Activated naive CD4-positive, alpha-beta T cell treated with anti-CD3 and anti-CD28 coated beads, Interleukin-2, amount 50 U/mL, for 24 hours (primary cell): ENCODE measurements at regions not wholly inside any gene's neighbourhood (a gene's known extent, or its start where the extent isn't known, plus 50 kb on each side); places are given as distances from the start of the nearest gene placed in this dataset.

ENCODE experiments used
- H3K27ac Mint-ChIP-seq: one replicate; pipeline ENCODE4 v1.8.0; 2021; ENCODE audit warnings: mild to moderate bottlenecking, mixed read lengths
- H3K27me3 Mint-ChIP-seq: one replicate; pipeline ENCODE4 v1.8.0; 2021; ENCODE audit warnings: mixed read lengths
- H3K36me3 Mint-ChIP-seq: one replicate; pipeline ENCODE4 v1.8.0; 2021; ENCODE audit warnings: mixed read lengths
- H3K4me1 Mint-ChIP-seq: one replicate; pipeline ENCODE4 v1.8.0; 2021; ENCODE audit warnings: mixed read lengths
- H3K4me3 Mint-ChIP-seq: one replicate; pipeline ENCODE4 v1.8.0; 2021; ENCODE audit warnings: mild to moderate bottlenecking, mixed read lengths
- H3K9me3 Mint-ChIP-seq: one replicate; pipeline ENCODE4 v1.8.0; 2021; ENCODE audit warnings: mixed read lengths

DNA sequence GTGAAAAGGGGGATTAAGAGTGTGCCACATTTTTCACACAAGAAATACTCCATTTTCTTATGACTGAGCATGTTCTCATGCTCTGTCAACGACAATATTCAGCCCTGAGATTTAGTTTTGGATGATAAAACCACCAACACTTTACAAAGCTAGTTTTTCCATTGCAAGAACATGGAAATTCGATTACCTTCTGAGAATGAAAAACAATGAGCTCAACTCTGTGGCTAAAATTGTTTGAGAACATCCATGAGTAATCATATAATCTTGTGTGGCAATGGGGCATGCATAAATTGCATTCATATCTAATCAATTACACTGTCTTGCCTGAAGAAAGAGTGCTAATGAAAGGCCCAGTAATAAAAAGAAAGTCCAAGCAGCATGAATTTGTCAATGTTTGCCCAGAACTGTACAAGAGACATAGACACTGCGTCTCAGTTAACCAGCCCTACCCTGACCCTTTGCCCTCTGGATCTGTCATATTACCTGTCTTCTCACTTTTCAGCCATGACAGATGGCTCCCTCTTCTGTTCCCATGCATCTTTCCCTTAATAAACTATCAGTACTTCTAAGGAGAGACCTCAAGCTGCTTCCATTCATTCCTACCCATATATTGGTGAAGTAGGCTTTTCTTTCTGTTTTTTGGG is 253.4 kb downstream of the FAM76B start:
- Mint-ChIP-seq H3K9me3 (peaks cover 7% of the 10 kb centered on the region), H3K36me3 (peaks cover 6% of the 10 kb centered on the region), H3K4me3 (no peak overlapping the region), H3K27me3 (no peaks in the 10 kb centered on the region), H3K4me1 (peaks cover 16% of the 10 kb centered on the region), H3K27ac (no peak overlapping the region)

DNA sequence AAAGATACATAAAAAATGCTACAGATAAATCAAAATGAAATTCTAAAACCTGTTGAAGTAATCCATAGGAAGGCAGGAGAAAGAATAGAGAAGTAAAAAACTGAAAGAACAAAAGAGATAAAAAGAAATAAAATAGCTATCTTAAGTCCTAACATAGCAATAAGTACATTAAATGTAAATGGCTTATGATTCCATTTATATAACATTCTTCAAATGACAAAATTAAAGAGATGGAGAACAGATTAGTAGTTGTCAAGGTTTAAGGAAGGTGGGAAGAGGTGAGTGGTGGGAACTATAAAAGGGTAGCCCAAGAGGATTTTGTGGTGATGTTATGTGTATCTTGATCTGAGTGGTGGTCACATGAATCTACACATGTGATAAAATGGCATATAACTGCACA is 254.8 kb downstream of the FAM76B start:
- H3K27me3 Mint-ChIP-seq = no peaks in the 10 kb centered on the region
- no peak overlapping the region for H3K4me3 Mint-ChIP-seq
- peaks cover 16% of the 10 kb centered on the region for H3K4me1 Mint-ChIP-seq
- H3K36me3 Mint-ChIP-seq = peaks cover 6% of the 10 kb centered on the region
- peaks cover 7% of the 10 kb centered on the region for H3K9me3 Mint-ChIP-seq
- no peak overlapping the region for H3K27ac Mint-ChIP-seq

DNA sequence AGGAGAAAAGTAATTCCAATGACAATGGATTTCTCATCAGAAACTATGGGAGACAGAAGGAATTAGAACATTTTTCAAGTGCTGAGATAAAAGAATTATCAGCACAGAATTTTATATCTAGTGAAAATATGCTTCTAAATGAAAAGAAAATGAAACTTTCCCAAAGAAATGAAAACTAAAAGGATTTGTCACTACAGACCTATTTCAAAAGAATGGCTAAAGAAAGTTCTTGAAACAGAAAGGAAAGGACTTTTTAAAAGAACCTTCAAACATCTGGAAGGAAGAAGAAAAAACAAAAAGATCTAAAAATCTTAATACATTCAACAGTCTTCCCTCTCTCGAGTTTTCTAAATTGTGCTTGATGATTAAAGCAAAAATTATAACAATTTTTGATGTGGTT is 255.4 kb downstream of the FAM76B start:
- Mint-ChIP-seq H3K27me3 (no peaks in the 10 kb centered on the region), H3K4me1 (peaks cover 16% of the 10 kb centered on the region), H3K27ac (no peak overlapping the region), H3K9me3 (peaks cover 7% of the 10 kb centered on the region), H3K36me3 (peaks cover 6% of the 10 kb centered on the region), H3K4me3 (no peak overlapping the region)

DNA sequence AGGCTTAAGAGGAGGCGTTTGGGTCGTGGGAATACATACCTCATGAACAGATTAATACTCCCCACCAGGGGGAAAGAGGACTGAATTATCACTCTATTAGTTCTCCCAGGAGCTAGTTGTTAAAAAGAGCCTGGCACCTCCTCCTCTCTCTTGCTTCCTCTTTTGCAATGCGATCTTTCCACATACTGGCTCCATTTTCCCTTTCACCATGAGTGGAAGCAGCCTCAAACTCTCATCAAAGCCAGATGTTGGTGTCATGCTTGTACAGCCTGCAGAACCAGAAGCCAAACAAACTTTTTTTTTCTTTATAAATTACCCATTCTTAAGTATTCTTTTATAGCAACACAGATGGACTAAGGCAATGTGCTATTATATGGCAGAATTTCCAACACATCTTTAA is 258.5 kb downstream of the FAM76B start:
- peaks cover 11% of the 10 kb centered on the region for H3K4me1 Mint-ChIP-seq
- peaks cover 6% of the 10 kb centered on the region for H3K36me3 Mint-ChIP-seq
- H3K27me3 Mint-ChIP-seq = no peaks in the 10 kb centered on the region
- no peak overlapping the region for H3K4me3 Mint-ChIP-seq
- no peak overlapping the region for H3K27ac Mint-ChIP-seq
- H3K9me3 Mint-ChIP-seq = peaks cover 7% of the 10 kb centered on the region

DNA sequence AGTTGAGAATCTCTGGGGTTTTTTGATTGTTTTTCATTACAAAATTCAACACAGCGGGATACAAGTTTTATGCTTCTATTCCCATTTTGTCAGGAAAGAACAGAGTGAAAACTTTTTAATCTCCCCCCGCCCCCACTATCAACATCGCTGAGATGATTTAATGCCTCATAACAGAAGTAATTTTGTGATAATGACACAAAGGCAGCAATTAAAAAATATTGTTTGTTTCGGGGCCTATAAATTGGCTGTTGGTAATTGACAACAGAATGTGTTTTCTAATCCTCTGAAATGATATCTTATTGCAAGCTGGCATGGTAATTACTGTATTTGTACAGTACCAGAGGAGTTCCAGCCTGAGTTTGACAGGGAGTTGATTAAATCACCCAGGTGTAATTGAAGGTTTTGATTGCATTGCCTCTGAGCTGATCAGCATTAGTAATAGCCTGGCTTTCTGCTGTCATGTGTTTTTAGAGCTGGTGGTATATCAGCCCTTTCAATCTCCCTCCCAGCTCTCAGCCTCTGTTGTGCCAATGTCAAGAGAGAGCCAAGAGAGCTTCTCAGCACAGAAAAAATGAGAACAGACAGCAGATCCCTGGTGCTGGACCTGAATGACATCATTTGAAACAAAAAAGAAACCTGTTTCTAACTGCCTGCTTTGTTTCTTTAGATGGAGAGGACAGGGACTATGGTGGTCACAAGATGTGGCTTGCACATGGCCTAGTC is 265.1 kb downstream of the FAM76B start:
- no peak overlapping the region for H3K4me3 Mint-ChIP-seq
- H3K9me3 Mint-ChIP-seq = no peaks in the 10 kb centered on the region
- peaks cover 3% of the 10 kb centered on the region for H3K4me1 Mint-ChIP-seq
- H3K27me3 Mint-ChIP-seq = no peaks in the 10 kb centered on the region
- no peak overlapping the region for H3K27ac Mint-ChIP-seq
- H3K36me3 Mint-ChIP-seq = no peaks in the 10 kb centered on the region

DNA sequence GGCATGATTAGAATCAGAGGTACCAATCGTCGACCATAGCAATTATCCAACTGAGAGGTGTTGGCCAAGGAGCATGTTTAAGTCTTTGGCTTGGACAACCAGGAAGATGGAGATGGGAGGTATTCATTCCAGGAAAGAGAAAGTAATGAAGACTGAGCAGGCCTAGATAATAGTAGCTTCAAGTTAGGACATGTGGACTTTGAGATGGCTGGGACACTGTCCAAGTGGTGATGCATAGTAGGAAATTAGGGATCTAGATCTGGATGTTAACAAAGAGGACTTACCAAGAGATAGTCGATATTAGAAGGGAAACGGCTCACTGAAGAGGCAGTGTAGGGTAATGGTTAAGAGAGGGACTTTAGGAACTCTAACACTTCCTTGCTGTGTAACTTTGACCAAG is 266.7 kb downstream of the FAM76B start:
- H3K9me3 Mint-ChIP-seq = no peaks in the 10 kb centered on the region
- peaks cover 3% of the 10 kb centered on the region for H3K4me1 Mint-ChIP-seq
- no peak overlapping the region for H3K27ac Mint-ChIP-seq
- no peaks in the 10 kb centered on the region for H3K27me3 Mint-ChIP-seq
- no peaks in the 10 kb centered on the region for H3K36me3 Mint-ChIP-seq
- no peak overlapping the region for H3K4me3 Mint-ChIP-seq

DNA sequence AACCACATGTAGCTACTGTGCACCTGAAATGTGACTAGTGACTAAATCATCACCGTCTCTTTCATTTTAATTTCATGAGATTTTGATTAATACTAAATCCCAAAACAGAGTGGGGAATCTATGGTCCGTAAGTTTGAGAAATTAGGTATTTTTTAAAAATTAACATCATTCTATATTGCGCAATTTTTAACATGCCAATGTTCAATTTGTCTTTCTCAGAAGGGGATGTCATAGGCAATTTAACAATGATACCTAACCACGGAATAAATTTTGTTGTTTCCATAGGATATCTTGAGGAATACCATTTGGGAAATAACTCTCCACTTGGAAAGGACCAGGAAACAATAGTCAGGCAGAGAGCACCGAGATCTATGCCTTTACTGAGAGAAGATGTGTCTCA is 267.7 kb downstream of the FAM76B start:
- H3K9me3 Mint-ChIP-seq = no peaks in the 10 kb centered on the region
- peaks cover 3% of the 10 kb centered on the region for H3K4me1 Mint-ChIP-seq
- H3K36me3 Mint-ChIP-seq = no peaks in the 10 kb centered on the region
- H3K27me3 Mint-ChIP-seq = no peaks in the 10 kb centered on the region
- H3K4me3 Mint-ChIP-seq = no peak overlapping the region
- H3K27ac Mint-ChIP-seq = no peak overlapping the region

DNA sequence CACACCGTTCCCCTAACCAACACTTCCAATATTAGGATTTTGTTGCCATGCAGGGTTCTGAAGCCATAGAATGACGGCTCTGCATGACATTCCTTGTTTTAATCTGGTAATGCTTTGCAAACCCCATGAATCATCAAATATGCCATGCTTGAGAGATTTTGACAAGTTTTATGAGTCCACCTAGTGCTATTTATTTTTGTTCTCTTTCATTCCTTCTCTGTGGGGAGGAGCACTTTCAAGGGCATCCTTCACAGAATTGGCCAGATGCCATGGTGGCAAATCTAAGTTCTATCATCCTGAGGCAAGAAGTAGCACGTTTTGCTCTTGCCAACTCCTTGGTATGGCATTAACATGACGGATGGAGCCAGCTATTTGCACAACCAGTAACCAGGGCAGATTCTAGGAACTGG is 268.4 kb downstream of the FAM76B start:
- H3K36me3 Mint-ChIP-seq = no peaks in the 10 kb centered on the region
- H3K4me1 Mint-ChIP-seq = peaks cover 3% of the 10 kb centered on the region
- H3K27me3 Mint-ChIP-seq = no peaks in the 10 kb centered on the region
- H3K4me3 Mint-ChIP-seq = no peak overlapping the region
- no peak overlapping the region for H3K27ac Mint-ChIP-seq
- no peaks in the 10 kb centered on the region for H3K9me3 Mint-ChIP-seq

DNA sequence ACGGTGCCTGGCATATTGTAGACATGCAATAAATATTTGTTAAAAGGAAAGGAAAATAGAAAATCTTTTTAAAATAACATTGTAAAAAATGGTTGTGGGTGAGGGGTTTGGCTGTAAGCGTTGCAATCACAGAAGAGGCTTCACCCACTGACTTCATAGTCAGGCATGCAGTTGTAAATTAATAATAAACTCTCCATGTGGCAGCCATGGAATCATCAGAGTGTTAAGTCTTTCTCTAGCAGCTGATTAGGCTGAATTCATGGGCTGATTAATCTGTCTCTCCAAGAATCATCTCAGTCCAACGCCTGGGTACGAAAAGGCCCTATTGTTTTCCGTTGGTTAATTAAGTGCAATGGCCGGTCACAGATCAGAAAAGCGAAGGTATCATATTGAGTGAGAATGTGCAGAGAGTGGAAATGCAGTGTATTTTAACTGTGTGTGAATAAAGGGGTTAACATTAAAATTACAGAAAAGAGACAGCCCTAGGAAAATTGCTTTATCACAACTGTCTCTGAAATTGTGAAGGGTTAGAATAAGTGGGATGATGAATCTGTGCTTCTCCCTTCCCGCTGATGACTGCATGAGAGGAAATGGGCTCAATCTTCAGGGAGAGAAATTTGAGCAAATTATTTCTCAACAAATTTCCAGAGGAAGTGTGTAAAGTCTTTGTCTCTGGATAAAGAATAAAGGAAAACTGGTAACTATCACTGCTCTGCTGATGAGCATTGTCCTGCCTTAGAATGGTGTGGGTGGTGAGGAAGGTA is 269.0 kb downstream of the FAM76B start:
- H3K27me3 Mint-ChIP-seq = no peaks in the 10 kb centered on the region
- no peaks in the 10 kb centered on the region for H3K4me1 Mint-ChIP-seq
- no peak overlapping the region for H3K4me3 Mint-ChIP-seq
- H3K36me3 Mint-ChIP-seq = no peaks in the 10 kb centered on the region
- H3K27ac Mint-ChIP-seq = no peak overlapping the region
- no peaks in the 10 kb centered on the region for H3K9me3 Mint-ChIP-seq

DNA sequence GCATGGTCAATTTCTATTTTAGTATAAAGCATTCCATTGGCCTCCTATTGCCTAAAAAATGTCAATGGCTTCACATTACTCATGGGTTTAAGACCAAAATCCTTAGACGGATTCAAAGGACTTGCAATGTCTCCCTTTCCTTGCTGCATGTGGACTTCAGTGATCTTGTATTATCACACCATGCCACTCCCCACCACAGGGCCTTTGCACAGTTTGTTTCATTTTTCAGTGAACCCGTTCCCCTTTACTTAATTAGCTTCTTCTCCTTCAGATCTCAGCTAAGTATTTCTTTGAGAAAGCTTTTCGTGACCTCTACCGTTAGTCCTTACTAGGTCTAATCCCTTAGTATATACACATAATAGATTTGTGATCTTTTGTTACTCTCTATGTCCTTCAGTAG is 269.7 kb downstream of the FAM76B start:
- no peaks in the 10 kb centered on the region for H3K27me3 Mint-ChIP-seq
- H3K36me3 Mint-ChIP-seq = no peaks in the 10 kb centered on the region
- no peaks in the 10 kb centered on the region for H3K9me3 Mint-ChIP-seq
- H3K4me1 Mint-ChIP-seq = no peaks in the 10 kb centered on the region
- no peak overlapping the region for H3K27ac Mint-ChIP-seq
- no peak overlapping the region for H3K4me3 Mint-ChIP-seq

DNA sequence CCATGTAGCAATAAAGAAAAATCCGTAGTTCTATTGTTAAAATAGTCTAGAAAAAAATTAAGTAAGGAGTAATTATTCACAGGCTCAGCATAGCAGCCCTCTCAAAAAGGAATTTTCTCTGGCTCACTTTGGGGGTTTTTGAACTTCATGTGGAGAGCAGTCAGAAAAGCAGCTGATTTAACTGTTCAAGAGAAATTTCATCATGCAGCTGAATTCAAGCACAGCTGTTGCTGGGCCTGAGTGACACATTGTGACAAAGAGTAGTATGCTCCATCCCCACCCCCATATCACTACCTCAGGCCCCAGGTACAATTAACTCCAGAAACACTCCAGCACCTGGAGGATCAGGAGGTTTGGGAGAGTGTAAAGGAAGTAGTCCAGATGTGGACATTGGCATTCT is 272.1 kb downstream of the FAM76B start:
- Mint-ChIP-seq H3K27ac (no peak overlapping the region), H3K9me3 (no peaks in the 10 kb centered on the region), H3K4me1 (no peaks in the 10 kb centered on the region), H3K36me3 (no peaks in the 10 kb centered on the region), H3K27me3 (no peaks in the 10 kb centered on the region), H3K4me3 (no peak overlapping the region)

DNA sequence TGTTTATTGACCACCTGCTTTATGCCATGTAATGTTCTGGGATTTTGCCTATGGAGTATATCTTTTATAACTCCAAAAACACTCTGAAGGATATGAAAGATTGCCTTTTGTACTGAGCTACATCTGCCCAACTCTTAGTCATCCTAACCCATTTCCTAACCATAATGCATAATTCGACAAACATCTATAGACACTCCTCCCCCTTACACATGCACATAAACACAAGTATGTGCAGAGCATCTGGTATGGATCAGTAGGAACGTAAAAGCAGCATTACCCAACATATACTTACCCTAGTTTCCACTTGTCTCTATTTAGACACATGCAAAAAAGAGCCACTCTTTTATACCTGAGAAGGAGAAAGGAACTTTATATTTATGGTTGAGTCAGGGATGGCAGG is 272.8 kb downstream of the FAM76B start:
- no peak overlapping the region for H3K27ac Mint-ChIP-seq
- H3K4me3 Mint-ChIP-seq = no peak overlapping the region
- no peaks in the 10 kb centered on the region for H3K27me3 Mint-ChIP-seq
- H3K4me1 Mint-ChIP-seq = no peaks in the 10 kb centered on the region
- H3K9me3 Mint-ChIP-seq = no peaks in the 10 kb centered on the region
- no peaks in the 10 kb centered on the region for H3K36me3 Mint-ChIP-seq

DNA sequence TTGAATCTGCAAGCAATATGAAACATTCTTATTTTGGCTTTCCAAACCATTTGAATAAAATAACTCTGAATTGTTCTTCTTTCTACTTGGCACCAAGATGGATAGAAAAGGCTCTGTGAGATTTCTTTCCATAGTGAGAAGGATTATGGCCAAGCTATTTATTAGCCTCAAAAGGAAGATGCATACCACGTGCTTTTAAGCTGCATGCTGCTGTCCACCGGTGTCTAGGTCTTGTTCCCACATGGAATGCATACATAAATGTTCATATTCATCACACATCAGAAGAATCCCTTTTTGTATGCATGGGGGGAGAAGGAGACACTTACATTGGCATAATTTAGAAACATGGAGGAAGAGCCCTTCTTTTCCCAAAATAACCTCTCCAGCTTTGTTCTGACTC is 273.4 kb downstream of the FAM76B start:
- no peak overlapping the region for H3K4me3 Mint-ChIP-seq
- H3K4me1 Mint-ChIP-seq = no peaks in the 10 kb centered on the region
- H3K27me3 Mint-ChIP-seq = no peaks in the 10 kb centered on the region
- H3K9me3 Mint-ChIP-seq = no peaks in the 10 kb centered on the region
- no peak overlapping the region for H3K27ac Mint-ChIP-seq
- H3K36me3 Mint-ChIP-seq = no peaks in the 10 kb centered on the region

DNA sequence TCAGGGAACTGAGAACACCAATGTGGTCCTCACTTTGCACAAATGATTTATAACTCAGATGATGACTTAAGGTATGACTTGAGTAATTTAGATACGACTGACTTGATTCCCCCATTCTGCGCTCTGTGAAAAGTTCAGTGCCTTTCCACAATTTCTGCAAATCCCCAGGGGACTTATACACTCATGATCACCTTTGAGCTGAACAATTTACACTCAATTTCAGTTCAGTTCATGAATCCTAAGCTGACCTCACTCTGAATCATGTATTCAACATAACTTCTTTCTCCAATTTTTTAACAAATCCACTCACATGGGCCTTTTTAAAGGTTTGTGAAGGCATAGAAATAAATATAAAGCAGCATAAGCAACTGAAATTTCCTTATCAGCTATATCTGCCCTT is 274.2 kb downstream of the FAM76B start:
- H3K27ac Mint-ChIP-seq = no peak overlapping the region
- no peak overlapping the region for H3K4me3 Mint-ChIP-seq
- no peaks in the 10 kb centered on the region for H3K4me1 Mint-ChIP-seq
- H3K9me3 Mint-ChIP-seq = no peaks in the 10 kb centered on the region
- H3K27me3 Mint-ChIP-seq = no peaks in the 10 kb centered on the region
- no peaks in the 10 kb centered on the region for H3K36me3 Mint-ChIP-seq

DNA sequence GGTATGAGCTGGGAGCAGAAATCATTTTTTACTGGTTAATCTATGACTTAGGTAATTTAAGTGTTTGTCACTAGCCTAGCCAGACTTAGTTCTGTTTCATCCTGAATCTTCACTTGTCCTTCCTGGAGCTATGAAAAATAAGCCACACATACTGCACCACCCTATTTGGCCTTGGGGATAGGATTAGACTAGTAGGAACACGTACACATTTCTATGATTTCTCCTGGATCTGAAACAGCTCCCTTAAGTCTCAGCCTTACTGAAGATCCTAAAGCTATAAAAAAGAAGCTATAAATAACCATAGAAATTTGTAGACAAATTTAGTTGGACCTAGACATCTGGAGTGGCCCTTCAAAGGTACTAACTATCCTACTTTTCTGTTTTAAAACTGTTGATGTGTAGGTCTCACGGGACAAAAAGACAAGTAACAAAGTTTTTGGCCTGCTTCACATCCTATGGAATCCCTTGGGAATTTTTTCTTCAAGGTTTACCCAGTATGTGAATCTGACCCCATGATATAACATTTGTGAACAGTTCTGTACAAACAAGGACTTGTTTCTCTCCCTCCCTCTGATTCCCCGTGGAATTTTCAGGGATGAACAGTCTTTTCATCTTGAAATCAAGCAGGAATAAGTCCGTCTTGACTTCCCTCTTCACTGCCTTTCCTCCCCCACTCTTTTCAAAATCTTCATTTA is 275.0 kb downstream of the FAM76B start:
- no peaks in the 10 kb centered on the region for H3K36me3 Mint-ChIP-seq
- H3K4me1 Mint-ChIP-seq = no peaks in the 10 kb centered on the region
- H3K27ac Mint-ChIP-seq = no peak overlapping the region
- no peak overlapping the region for H3K4me3 Mint-ChIP-seq
- H3K27me3 Mint-ChIP-seq = no peaks in the 10 kb centered on the region
- H3K9me3 Mint-ChIP-seq = no peaks in the 10 kb centered on the region

DNA sequence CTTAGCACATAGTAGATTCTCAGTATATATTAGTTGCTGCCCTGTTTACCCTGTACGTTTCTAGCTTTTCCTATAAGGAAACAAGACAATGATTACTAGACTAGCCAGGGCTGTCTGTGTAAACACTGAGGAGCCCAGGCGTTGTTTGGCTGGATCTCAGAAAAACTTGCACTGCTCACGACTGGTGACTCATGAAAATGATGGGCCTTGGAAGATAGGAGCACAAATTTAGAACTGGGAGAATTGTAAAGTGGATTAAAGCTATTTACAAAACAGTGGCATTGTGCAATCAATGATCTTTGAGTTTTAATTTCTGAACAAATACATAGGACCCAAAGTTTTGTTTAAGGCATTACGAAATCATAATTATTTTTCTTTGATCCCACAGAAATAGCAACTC is 276.9 kb downstream of the FAM76B start:
- H3K27me3 Mint-ChIP-seq = no peaks in the 10 kb centered on the region
- H3K9me3 Mint-ChIP-seq = no peaks in the 10 kb centered on the region
- H3K4me3 Mint-ChIP-seq = no peak overlapping the region
- H3K27ac Mint-ChIP-seq = no peak overlapping the region
- no peaks in the 10 kb centered on the region for H3K4me1 Mint-ChIP-seq
- no peaks in the 10 kb centered on the region for H3K36me3 Mint-ChIP-seq
